ENCODE measurements at regions not wholly inside any gene's neighbourhood (a gene's known extent, or its start where the extent isn't known, plus 50 kb on each side); places are given as distances from the start of the nearest gene placed in this dataset.

DNA sequence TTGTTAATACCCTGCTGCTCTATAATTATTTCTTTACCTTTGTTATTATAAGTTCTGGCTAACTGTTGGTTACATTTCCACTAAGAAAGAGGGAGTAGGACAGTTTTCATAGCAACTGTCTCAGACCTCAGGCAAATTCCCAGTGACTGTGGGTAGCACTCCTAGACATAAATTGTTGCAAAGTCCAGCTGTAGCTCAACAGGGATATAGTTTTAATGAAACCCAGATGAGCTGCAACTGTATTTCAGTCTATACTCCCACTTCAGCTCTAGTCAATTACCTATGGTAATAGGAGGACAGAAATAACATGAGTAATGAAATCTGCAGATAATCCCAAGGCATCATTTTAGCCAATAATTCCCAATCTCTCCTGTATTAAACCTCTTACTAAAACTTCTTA lies 103.0 kb upstream of the SEMA3A start:
- TF ChIP-seq, protein P1, sequence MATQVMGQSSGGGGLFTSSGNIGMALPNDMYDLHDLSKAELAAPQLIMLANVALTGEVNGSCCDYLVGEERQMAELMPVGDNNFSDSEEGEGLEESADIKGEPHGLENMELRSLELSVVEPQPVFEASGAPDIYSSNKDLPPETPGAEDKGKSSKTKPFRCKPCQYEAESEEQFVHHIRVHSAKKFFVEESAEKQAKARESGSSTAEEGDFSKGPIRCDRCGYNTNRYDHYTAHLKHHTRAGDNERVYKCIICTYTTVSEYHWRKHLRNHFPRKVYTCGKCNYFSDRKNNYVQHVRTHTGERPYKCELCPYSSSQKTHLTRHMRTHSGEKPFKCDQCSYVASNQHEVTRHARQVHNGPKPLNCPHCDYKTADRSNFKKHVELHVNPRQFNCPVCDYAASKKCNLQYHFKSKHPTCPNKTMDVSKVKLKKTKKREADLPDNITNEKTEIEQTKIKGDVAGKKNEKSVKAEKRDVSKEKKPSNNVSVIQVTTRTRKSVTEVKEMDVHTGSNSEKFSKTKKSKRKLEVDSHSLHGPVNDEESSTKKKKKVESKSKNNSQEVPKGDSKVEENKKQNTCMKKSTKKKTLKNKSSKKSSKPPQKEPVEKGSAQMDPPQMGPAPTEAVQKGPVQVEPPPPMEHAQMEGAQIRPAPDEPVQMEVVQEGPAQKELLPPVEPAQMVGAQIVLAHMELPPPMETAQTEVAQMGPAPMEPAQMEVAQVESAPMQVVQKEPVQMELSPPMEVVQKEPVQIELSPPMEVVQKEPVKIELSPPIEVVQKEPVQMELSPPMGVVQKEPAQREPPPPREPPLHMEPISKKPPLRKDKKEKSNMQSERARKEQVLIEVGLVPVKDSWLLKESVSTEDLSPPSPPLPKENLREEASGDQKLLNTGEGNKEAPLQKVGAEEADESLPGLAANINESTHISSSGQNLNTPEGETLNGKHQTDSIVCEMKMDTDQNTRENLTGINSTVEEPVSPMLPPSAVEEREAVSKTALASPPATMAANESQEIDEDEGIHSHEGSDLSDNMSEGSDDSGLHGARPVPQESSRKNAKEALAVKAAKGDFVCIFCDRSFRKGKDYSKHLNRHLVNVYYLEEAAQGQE (IDR thresholded peaks at IDR 0.05; ENCODE audit: insufficient read depth in 1 of 2, low read depth in 2 of 2, low read length in 2 of 2), result no peak
- TF ChIP-seq POLR2AphosphoS5 (IDR thresholded peaks at IDR 0.05; ENCODE audit: low read depth, low read length) (no peak), FOXP2 (optimal IDR thresholded peaks at IDR 0.05; ENCODE audit: borderline replicate concordance, extremely low read depth, extremely low read length, insufficient read depth) (no peak)

All from PFSK-1 (cell line).